GM23338 (cell line): ENCODE measurements at regions not wholly inside any gene's neighbourhood (a gene's known extent, or its start where the extent isn't known, plus 50 kb on each side); places are given as distances from the start of the nearest gene placed in this dataset.
A peak's percentile ranks its signal among the peaks of the same experiment; 100 is the strongest.

Source experiments
- ATAC-seq: fragments of 200-7000 bp; cut with Tn5 transposase; 3 replicates; pipeline ENCODE4 v1.9.1; 2020
- DNase-seq: peaks from one replicate; pipeline ENCODE4 v3.0.0-alpha.2; 2015; ENCODE audit warnings: low spot score
- H2AFZ ChIP-seq: fragments of 200-600 bp; sonication (generic); 2 replicates; pipeline ENCODE4 v1.8.0; 2016; ENCODE audit warnings: antibody characterized with exemption, mild to moderate bottlenecking, moderate library complexity
- H3F3A ChIP-seq: fragments of 200-600 bp; sonication (generic); replicated peaks from 2 replicates; pipeline ENCODE4 v1.8.0; 2017; ENCODE audit warnings: antibody characterized with exemption, mixed run types, low read depth
- H3K27ac ChIP-seq: fragments of 200-600 bp; sonication (generic); 2 replicates; pipeline ENCODE4 v1.6.1; 2016; ENCODE audit warnings: low read depth
- H3K27me3 ChIP-seq: fragments of 200-600 bp; sonication (generic); 2 replicates; pipeline ENCODE4 v1.8.0; 2016; ENCODE audit warnings: mild to moderate bottlenecking, mixed run types, moderate library complexity; ENCODE audit not compliant: insufficient read depth
- H3K36me3 ChIP-seq: fragments of 200-600 bp; sonication (generic); 2 replicates; pipeline ENCODE4 v1.8.0; 2016; ENCODE audit warnings: mild to moderate bottlenecking; ENCODE audit not compliant: insufficient read depth
- H3K4me1 ChIP-seq: fragments of 200-600 bp; sonication (generic); 2 replicates; pipeline ENCODE4 v1.8.0; 2016; ENCODE audit warnings: mild to moderate bottlenecking, moderate library complexity; ENCODE audit not compliant: insufficient read depth
- H3K4me2 ChIP-seq: fragments of 200-600 bp; sonication (generic); 2 replicates; pipeline ENCODE4 v1.7.1; 2017; ENCODE audit warnings: mixed run types
- H3K4me3 ChIP-seq: fragments of 200-600 bp; sonication (generic); 2 replicates; pipeline ENCODE4 v1.6.1; 2016; ENCODE audit warnings: mixed run types
- H3K79me2 ChIP-seq: fragments of 200-600 bp; sonication (generic); replicated peaks from 2 replicates; pipeline ENCODE4 v1.8.0; 2017; ENCODE audit warnings: mild to moderate bottlenecking; ENCODE audit not compliant: insufficient read depth
- H3K9me2 ChIP-seq: fragments of 200-600 bp; sonication (generic); 2 replicates; pipeline ENCODE4 v1.8.0; 2017; ENCODE audit not compliant: insufficient read depth
- H4K20me1 ChIP-seq: fragments of 200-600 bp; sonication (generic); replicated peaks from 2 replicates; pipeline ENCODE4 v1.8.0; 2017; ENCODE audit warnings: mild to moderate bottlenecking; ENCODE audit not compliant: insufficient read depth
- H3K27ac Mint-ChIP-seq: 2 replicates; pipeline ENCODE4 v1.8.0; 2020; ENCODE audit warnings: inconsistent platforms, mild to moderate bottlenecking, moderate library complexity, mixed read lengths
- H3K27me3 Mint-ChIP-seq: 3 replicates; pipeline ENCODE4 v1.8.0; 2022; ENCODE audit warnings: low read depth, mild to moderate bottlenecking, moderate library complexity, mixed read lengths, inconsistent platforms; ENCODE audit not compliant: insufficient read depth, poor library complexity
- H3K36me3 Mint-ChIP-seq: 3 replicates; pipeline ENCODE4 v1.8.0; 2021; ENCODE audit warnings: low read depth, mild to moderate bottlenecking, inconsistent platforms, moderate library complexity, mixed read lengths
- H3K4me1 Mint-ChIP-seq: 3 replicates; pipeline ENCODE4 v1.8.0; 2020; ENCODE audit warnings: mild to moderate bottlenecking, inconsistent platforms, mixed read lengths
- H3K4me3 Mint-ChIP-seq: 3 replicates; pipeline ENCODE4 v1.8.0; 2021; ENCODE audit warnings: moderate library complexity, mild to moderate bottlenecking, inconsistent platforms, mixed read lengths
- H3K9me3 Mint-ChIP-seq: 3 replicates; pipeline ENCODE4 v1.8.0; 2020; ENCODE audit warnings: moderate library complexity, mild to moderate bottlenecking, inconsistent platforms, mixed read lengths
- CREB1 ChIP-seq: fragments of 250-450 bp; sonication (Bioruptor Pico); IDR thresholded peaks from 2 replicates; pipeline ENCODE4 v1.5.0; 2020; ENCODE audit warnings: low read depth, mild to moderate bottlenecking, moderate library complexity
- EZH2 ChIP-seq: fragments of 200-600 bp; sonication (generic); IDR thresholded peaks from one replicate; pipeline ENCODE4 v1.8.0; 2017; ENCODE audit warnings: antibody characterized with exemption, mild to moderate bottlenecking, low read depth; ENCODE audit not compliant: unreplicated experiment
- EZH2phosphoT487 ChIP-seq: fragments of 200-600 bp; sonication (generic); IDR thresholded peaks from one replicate; pipeline ENCODE4 v1.8.1; 2018; ENCODE audit warnings: antibody characterized with exemption; ENCODE audit not compliant: unreplicated experiment
- NANOG ChIP-seq: IDR thresholded peaks from 2 replicates; pipeline ENCODE4 v1.6.1; 2016; ENCODE audit warnings: antibody characterized with exemption, borderline replicate concordance
- POLR2AphosphoS5 ChIP-seq: IDR thresholded peaks from 2 replicates; pipeline ENCODE4 v1.6.1; 2016; ENCODE audit warnings: antibody characterized with exemption, low read depth
- STAT1 ChIP-seq: IDR thresholded peaks from one replicate; pipeline ENCODE4 v1.6.1; 2016; ENCODE audit warnings: antibody characterized with exemption; ENCODE audit not compliant: unreplicated experiment
- ZNF114 ChIP-seq: fragments of 250-450 bp; sonication (Bioruptor Pico); IDR thresholded peaks from 2 replicates; pipeline ENCODE4 v1.5.0; 2020; ENCODE audit warnings: mild to moderate bottlenecking, moderate library complexity
- ZNF331 ChIP-seq: fragments of 250-450 bp; sonication (Bioruptor Pico); IDR thresholded peaks from 2 replicates; pipeline ENCODE4 v1.5.0; 2020; ENCODE audit warnings: low read depth, mild to moderate bottlenecking, moderate library complexity
- TF ChIP-seq, protein P1 (sequence below), 2 experiments: fragments of 200-600 bp in 1 of 2; sonication (generic) in 1 of 2; conservative IDR thresholded peaks; 2 replicates each; pipeline versions ENCODE4 v1.5.1 to v1.6.1; 2016 to 2017; ENCODE audit warnings: antibody characterized with exemption in 2 of 2, low read depth in 2 of 2, mild to moderate bottlenecking in 2 of 2, moderate library complexity in 1 of 2
- TF ChIP-seq, protein P2 (sequence below): fragments of 250-450 bp; sonication (Bioruptor Pico); IDR thresholded peaks from 2 replicates; pipeline ENCODE4 v1.5.0; 2020; ENCODE audit warnings: mild to moderate bottlenecking, moderate library complexity

DNA sequence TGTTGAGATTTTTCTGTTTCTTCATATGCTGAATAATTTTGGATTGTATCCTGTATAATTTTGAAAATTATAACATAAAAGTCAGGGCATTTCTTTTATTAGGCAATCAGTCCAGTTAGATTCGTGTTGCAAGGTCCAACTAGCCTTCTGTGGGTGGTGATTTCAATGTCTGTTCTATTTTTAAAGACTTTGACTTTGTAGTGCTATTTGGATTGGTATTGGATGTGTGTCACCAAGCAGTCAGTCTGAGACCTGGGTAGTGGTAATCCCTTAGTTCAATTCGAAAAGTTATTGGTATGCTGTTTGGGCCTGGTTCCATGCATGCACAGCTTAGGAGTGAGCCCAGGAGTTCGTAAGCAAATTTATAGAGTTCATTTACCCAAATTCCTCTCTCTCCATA is 82.2 kb downstream of the EPDR1 start:
- Mint-ChIP-seq H3K27ac (0 out of 2 replicates have a peak overlapping the region, but pooled peaks have one; percentile 19), H3K4me1 (peaks cover 9% of the 10 kb centered on the region; the same call in 2 of the 3 replicates), H3K9me3 (no peaks in the 10 kb centered on the region; the same call in 2 of the 3 replicates), H3K27me3 (no peaks in the 10 kb centered on the region), H3K4me3 (no peak overlapping the region), H3K36me3 (no peaks in the 10 kb centered on the region)
- Histone ChIP-seq H3K79me2 (no peaks in the 10 kb centered on the region), H2AFZ (peak overlapping the region; percentile 60), H3F3A (no peaks in the 10 kb centered on the region), H3K4me3 (no peak overlapping the region), H4K20me1 (no peaks in the 10 kb centered on the region), H3K27ac (no peak overlapping the region), H3K27me3 (no peaks in the 10 kb centered on the region), H3K4me1 (no peaks in the 10 kb centered on the region), H3K36me3 (no peaks in the 10 kb centered on the region), H3K9me2 (no peaks in the 10 kb centered on the region), H3K4me2 (no peak overlapping the region)
- DNase-seq = no peak
- TF ChIP-seq, protein P1, sequence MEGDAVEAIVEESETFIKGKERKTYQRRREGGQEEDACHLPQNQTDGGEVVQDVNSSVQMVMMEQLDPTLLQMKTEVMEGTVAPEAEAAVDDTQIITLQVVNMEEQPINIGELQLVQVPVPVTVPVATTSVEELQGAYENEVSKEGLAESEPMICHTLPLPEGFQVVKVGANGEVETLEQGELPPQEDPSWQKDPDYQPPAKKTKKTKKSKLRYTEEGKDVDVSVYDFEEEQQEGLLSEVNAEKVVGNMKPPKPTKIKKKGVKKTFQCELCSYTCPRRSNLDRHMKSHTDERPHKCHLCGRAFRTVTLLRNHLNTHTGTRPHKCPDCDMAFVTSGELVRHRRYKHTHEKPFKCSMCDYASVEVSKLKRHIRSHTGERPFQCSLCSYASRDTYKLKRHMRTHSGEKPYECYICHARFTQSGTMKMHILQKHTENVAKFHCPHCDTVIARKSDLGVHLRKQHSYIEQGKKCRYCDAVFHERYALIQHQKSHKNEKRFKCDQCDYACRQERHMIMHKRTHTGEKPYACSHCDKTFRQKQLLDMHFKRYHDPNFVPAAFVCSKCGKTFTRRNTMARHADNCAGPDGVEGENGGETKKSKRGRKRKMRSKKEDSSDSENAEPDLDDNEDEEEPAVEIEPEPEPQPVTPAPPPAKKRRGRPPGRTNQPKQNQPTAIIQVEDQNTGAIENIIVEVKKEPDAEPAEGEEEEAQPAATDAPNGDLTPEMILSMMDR (conservative IDR thresholded peaks at IDR 0.05; ENCODE audit: low read depth in 2 of 2) = no peak
- TF ChIP-seq ZNF331 (CRISPR knock-in tag) = no peak
- no peak for TF ChIP-seq STAT1
- TF ChIP-seq NANOG = no peak
- no peak for TF ChIP-seq EZH2phosphoT487
- no peak for TF ChIP-seq ZNF114 (CRISPR knock-in tag)
- TF ChIP-seq, protein P2, sequence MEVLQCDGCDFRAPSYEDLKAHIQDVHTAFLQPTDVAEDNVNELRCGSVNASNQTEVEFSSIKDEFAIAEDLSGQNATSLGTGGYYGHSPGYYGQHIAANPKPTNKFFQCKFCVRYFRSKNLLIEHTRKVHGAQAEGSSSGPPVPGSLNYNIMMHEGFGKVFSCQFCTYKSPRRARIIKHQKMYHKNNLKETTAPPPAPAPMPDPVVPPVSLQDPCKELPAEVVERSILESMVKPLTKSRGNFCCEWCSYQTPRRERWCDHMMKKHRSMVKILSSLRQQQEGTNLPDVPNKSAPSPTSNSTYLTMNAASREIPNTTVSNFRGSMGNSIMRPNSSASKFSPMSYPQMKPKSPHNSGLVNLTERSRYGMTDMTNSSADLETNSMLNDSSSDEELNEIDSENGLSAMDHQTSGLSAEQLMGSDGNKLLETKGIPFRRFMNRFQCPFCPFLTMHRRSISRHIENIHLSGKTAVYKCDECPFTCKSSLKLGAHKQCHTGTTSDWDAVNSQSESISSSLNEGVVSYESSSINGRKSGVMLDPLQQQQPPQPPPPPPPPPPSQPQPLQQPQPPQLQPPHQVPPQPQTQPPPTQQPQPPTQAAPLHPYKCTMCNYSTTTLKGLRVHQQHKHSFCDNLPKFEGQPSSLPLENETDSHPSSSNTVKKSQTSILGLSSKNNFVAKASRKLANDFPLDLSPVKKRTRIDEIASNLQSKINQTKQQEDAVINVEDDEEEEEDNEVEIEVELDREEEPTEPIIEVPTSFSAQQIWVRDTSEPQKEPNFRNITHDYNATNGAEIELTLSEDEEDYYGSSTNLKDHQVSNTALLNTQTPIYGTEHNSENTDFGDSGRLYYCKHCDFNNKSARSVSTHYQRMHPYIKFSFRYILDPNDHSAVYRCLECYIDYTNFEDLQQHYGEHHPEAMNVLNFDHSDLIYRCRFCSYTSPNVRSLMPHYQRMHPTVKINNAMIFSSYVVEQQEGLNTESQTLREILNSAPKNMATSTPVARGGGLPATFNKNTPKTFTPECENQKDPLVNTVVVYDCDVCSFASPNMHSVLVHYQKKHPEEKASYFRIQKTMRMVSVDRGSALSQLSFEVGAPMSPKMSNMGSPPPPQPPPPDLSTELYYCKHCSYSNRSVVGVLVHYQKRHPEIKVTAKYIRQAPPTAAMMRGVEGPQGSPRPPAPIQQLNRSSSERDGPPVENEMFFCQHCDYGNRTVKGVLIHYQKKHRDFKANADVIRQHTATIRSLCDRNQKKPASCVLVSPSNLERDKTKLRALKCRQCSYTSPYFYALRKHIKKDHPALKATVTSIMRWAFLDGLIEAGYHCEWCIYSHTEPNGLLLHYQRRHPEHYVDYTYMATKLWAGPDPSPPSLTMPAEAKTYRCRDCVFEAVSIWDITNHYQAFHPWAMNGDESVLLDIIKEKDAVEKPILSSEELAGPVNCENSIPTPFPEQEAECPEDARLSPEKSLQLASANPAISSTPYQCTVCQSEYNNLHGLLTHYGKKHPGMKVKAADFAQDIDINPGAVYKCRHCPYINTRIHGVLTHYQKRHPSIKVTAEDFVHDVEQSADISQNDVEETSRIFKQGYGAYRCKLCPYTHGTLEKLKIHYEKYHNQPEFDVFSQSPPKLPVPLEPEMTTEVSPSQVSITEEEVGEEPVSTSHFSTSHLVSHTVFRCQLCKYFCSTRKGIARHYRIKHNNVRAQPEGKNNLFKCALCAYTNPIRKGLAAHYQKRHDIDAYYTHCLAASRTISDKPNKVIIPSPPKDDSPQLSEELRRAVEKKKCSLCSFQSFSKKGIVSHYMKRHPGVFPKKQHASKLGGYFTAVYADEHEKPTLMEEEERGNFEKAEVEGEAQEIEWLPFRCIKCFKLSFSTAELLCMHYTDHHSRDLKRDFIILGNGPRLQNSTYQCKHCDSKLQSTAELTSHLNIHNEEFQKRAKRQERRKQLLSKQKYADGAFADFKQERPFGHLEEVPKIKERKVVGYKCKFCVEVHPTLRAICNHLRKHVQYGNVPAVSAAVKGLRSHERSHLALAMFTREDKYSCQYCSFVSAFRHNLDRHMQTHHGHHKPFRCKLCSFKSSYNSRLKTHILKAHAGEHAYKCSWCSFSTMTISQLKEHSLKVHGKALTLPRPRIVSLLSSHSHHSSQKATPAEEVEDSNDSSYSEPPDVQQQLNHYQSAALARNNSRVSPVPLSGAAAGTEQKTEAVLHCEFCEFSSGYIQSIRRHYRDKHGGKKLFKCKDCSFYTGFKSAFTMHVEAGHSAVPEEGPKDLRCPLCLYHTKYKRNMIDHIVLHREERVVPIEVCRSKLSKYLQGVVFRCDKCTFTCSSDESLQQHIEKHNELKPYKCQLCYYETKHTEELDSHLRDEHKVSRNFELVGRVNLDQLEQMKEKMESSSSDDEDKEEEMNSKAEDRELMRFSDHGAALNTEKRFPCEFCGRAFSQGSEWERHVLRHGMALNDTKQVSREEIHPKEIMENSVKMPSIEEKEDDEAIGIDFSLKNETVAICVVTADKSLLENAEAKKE = no peak
- TF ChIP-seq CREB1 (CRISPR knock-in tag) = no peak
- no peak for TF ChIP-seq EZH2
- TF ChIP-seq POLR2AphosphoS5 = no peak
- no peak for ATAC-seq
